ENCODE measurements at regions not wholly inside any gene's neighbourhood (a gene's known extent, or its start where the extent isn't known, plus 50 kb on each side); places are given as distances from the start of the nearest gene placed in this dataset.
"Not testable (repeated sequence)": the region's sequence is repeated elsewhere in the genome, so short reads cannot be mapped to it uniquely, and the experiment has no call there.

- no peak for DNase-seq
Observed at GRCh38 chr20:51154708-51155690, 132.1 kb upstream of the KCNG1 start.

GRCh38 chr20:51153867-51154707 is 131.2 kb upstream of the KCNG1 start:
- no peak for DNase-seq

- DNase-seq, result no peak
Observed at GRCh38 chr20:51148941-51149340, 126.0 kb upstream of the KCNG1 start.

- no peak for DNase-seq
Observed at GRCh38 chr20:51144476-51144875, 121.6 kb upstream of the KCNG1 start.

DNA sequence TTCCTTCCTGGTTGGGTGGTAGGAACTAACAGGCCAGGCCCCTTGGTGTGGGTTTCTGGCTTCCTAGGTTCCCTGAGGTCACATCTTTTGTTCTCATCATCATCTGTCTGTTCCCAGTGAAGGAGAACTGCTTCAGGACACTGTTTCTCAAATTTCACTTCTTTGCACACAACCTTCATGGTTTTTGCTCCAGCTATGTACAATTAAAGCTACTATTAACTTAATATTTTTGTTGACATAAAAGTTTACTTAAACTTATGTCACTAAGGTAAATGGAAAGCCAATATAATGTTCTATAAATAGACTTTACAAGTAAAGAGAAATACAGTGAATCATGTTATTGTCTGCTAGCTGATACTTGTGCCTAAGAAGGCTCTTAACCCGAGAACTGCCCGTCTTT is 120.7 kb upstream of the KCNG1 start:
- DNase-seq, result no peak

- no peak for DNase-seq
Observed at GRCh38 chr20:51142448-51142847, 119.5 kb upstream of the KCNG1 start.

- no peak for DNase-seq
Observed at GRCh38 chr20:51140671-51141070, 117.8 kb upstream of the KCNG1 start.

DNA sequence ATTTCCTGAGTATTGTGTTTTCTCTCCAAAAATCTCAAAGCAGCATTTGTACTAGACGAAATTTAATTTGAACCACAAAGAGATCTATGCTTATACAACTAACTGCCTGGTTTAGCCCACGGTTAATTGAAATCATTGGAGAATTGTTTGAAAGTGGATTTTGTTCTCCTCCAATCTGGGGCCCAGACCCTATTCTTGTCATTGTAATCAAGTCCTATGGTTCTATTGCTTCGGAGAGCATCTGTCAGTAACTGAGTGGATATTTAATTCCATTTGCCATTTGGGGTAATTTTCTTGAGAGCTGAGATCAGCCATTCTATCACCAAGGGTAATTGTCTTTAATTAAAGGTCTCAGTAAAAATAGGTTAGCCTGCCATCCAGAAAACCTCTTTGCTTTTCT is 117.0 kb upstream of the KCNG1 start:
- DNase-seq, result no peak

GRCh38 chr20:51138576-51138975 is 115.7 kb upstream of the KCNG1 start:
- no peak for DNase-seq

DNA sequence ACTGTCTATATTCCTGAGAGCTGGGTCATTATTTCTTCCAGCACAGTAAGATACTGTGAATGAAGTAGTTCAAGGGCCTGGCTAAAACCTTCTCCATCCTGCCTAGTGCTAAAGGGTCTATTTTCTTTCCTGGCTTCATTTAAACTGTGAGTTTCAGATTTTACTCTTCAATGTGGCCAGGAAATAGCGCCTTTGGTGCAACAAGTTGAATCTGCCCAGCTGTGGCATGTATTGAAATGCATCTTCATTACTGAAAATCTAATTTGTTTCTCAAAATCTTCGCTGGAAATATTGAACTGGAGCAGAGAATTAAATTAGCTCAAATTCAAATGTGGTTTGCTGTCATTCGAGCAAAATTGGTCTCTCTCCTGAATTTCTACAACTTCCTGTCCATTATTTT is 114.6 kb upstream of the KCNG1 start:
- no peak for DNase-seq

- no peak for DNase-seq
Observed at GRCh38 chr20:51135926-51136715, 113.2 kb upstream of the KCNG1 start.

- no peak for DNase-seq
Observed at GRCh38 chr20:51134405-51134804, 111.5 kb upstream of the KCNG1 start.

DNA sequence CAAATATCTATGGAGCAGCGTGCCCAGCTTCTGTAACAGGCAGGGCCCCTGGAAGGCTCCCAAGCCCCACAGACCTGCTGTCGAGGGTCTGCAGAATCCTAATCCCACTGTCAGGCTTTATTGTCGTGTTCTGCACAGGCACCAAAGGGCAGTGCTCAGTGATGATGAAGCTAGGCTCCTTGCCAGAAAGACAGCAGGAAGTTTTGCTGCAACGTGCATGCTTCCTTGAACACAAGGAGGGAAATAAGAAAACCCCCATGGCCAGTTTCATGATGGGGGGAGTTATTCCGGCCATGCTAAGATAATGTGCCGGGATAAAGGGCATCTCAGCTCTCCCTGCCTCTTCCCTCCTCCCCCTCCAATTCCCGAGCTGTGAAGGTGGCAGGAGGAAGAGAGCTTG is 109.4 kb upstream of the KCNG1 start:
- no peak for DNase-seq

- no peak for DNase-seq
Observed at GRCh38 chr20:51131811-51132210, 108.9 kb upstream of the KCNG1 start.

DNA sequence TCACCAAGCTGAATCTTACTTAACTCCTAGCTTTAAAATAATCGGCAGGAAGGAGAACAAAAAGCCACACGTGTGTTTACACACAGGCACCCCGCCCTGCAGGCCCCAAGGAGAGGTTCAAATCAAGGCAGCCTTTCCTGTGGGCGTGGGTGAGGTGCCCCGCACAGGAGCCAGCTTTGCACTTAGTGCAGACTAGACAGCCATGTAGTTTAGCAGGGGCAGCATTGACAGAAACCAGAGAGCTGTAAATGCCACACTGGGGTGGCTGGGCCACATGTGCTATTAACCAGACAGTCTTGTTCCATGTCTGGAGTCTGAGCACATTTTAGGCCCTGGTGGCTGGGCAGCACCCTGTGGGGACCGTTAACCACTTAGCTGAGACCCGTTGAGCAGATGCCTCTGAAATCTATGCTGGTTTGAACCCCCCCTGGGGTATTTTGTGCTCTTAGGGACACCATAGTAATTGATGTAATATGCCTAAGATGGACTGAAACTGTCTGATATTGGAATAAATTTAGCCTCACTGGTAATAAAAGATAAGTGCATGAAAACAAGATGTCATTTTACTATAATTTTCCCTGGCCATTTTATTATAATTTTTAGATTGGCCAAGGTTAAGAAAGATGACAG is 106.4 kb upstream of the KCNG1 start:
- DNase-seq, result no peak

- no peak for DNase-seq
Observed at GRCh38 chr20:51128198-51128597, 105.3 kb upstream of the KCNG1 start.

DNA sequence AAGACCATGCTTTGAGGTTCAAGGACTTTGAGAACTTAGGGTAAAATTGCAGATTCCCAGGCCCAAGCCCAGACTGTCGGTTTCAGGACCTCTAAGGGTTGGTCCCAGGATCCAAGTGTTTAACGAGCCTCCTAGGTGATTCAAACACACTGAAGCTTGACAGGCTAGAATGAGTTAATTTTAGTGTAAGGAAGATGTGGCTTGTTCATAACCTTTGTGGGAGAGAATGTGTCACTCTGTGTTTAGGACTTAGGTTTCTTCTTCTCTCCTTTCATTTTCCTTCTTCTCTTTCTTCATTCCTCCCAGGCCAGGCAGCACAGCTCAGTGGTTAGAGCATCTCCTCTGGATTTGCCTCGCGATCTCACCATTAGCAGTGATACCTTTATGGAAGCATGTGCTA is 104.8 kb upstream of the KCNG1 start:
- DNase-seq, result no peak

DNA sequence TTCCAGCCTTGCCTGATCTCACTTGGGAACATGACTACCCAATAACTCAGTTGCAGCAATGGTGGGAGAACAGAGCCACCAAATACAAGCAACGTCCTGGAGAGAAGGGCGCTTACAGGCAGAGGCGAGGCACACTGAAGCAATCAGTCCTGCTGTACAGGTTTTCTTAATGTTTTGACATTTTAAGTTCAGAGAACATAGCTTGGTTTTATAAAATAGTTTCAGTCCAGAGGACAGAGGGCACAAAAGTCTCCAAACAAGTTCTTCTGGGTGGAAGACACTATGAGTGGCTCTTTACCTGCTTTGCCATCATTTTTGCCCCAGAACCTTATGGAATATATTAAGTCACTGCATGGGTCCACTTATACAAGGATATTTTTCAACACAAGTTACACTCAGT is 103.4 kb upstream of the KCNG1 start:
- no peak for DNase-seq

GRCh38 chr20:51125780-51126179 is 102.9 kb upstream of the KCNG1 start:
- no peak for DNase-seq

DNA sequence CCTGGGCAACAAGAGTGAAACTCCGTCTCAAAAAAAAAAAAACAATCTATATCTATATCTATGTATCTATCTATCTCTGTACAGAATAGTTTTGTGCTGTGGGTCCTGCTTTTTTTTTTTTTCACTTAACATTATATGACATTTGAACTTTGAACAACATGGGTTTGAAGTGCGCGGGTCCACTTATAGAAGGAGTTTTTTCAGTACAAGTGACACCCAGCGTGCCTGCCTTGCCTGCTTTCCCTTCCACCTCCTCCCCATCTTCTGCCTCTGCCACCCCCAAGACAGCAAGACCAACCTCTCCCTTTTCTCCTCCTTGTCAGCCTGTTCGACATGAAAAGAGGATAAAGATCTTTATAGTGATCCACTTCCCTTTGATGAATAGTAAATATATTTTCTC is 102.2 kb upstream of the KCNG1 start:
- no peak for DNase-seq

- not testable (repeated sequence) for DNase-seq
Observed at GRCh38 chr20:51123887-51124286, 101.0 kb upstream of the KCNG1 start.

DNA sequence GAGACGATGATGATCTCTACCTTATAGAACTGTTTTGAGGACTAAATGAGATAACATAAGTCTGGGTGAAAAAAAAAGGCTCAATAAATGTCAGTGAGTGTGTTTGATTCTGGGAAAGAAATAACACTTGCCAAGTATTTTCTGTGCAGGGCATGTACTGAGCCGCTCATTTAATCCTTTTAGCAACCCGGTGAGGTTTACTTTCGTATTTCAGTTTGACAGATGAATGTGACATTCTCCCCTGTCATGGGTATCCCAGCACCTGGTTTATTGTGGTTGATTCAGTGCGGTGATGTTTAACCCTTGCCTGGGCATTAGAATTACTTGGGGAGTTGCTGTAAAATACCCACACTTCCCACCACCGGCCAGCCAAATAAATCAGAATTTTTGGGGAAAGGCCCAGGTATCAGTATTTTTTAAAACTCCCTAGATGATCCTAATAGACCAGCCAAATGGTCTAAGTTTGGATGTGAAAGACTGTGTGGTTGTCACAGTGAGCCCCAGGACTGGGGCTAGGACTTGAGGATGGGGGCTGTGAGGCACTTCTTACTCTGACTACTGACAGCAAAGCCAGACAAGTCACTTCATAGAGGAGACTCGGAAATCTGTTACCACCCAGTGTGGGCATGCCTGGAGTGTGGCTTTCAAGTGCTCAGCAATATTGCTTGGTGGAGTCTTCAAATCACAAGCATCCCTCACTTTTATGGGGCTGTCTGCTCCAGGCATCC is 100.2 kb upstream of the KCNG1 start:
- DNase-seq, result no peak

Measured in NCI-H146 (cell line).